Neural crest cell (in vitro differentiated cells): ENCODE measurements at regions not wholly inside any gene's neighbourhood (a gene's known extent, or its start where the extent isn't known, plus 50 kb on each side); places are given as distances from the start of the nearest gene placed in this dataset.

Experiments used
- DNase-seq: peaks from one replicate; pipeline ENCODE4 v3.0.0; 2021; ENCODE audit warnings: low read depth, mixed read lengths, low spot score
- H3K27ac Mint-ChIP-seq: one replicate; pipeline ENCODE4 v1.8.0; 2021; ENCODE audit warnings: mild to moderate bottlenecking, mixed read lengths; ENCODE audit not compliant: unreplicated experiment
- H3K27me3 Mint-ChIP-seq: 2 replicates; pipeline ENCODE4 v1.8.0; 2021; ENCODE audit warnings: low read depth, mild to moderate bottlenecking, mixed read lengths
- H3K36me3 Mint-ChIP-seq: 2 replicates; pipeline ENCODE4 v1.8.0; 2021; ENCODE audit warnings: low read depth, mild to moderate bottlenecking, mixed read lengths
- H3K4me1 Mint-ChIP-seq: 2 replicates; pipeline ENCODE4 v1.8.0; 2021; ENCODE audit warnings: mixed read lengths
- H3K4me3 Mint-ChIP-seq: one replicate; pipeline ENCODE4 v1.8.0; 2021; ENCODE audit warnings: mild to moderate bottlenecking, mixed read lengths
- H3K9me3 Mint-ChIP-seq: 2 replicates; pipeline ENCODE4 v1.8.0; 2021; ENCODE audit warnings: mixed read lengths
- TF ChIP-seq, protein P1 (sequence below): fragments of 200-600 bp; sonication (generic); conservative IDR thresholded peaks from 2 replicates; pipeline ENCODE4 v1.5.0; 2021; ENCODE audit warnings: antibody characterized with exemption, mild to moderate bottlenecking

DNA sequence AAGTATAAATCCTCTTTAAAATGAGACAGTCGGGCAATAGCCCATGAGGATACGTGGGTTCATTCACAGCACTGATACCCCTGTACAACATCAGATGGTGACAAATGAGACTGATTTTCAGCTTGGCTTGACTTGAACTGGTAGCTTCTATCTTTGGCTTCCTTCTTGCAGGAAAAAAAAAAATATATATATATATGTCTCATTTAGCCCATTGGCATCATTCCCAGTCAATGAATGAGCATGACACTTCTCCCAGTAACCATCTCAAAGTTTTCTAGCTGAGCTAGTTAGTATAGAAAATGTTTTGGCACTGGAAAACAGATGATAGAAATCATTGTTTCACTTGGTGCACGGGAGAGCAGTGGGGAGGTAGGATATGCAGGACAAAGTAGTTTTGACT, 222.5 kb upstream of the TAS2R1 start:
- TF ChIP-seq, protein P1, sequence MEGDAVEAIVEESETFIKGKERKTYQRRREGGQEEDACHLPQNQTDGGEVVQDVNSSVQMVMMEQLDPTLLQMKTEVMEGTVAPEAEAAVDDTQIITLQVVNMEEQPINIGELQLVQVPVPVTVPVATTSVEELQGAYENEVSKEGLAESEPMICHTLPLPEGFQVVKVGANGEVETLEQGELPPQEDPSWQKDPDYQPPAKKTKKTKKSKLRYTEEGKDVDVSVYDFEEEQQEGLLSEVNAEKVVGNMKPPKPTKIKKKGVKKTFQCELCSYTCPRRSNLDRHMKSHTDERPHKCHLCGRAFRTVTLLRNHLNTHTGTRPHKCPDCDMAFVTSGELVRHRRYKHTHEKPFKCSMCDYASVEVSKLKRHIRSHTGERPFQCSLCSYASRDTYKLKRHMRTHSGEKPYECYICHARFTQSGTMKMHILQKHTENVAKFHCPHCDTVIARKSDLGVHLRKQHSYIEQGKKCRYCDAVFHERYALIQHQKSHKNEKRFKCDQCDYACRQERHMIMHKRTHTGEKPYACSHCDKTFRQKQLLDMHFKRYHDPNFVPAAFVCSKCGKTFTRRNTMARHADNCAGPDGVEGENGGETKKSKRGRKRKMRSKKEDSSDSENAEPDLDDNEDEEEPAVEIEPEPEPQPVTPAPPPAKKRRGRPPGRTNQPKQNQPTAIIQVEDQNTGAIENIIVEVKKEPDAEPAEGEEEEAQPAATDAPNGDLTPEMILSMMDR: no peak
- H3K4me1 Mint-ChIP-seq: no peaks in the 10 kb centered on the region
- no peaks in the 10 kb centered on the region for H3K36me3 Mint-ChIP-seq
- peaks cover 9% of the 10 kb centered on the region for H3K9me3 Mint-ChIP-seq
- no peak overlapping the region for H3K27ac Mint-ChIP-seq
- H3K27me3 Mint-ChIP-seq: no peaks in the 10 kb centered on the region
- DNase-seq: no peak
- H3K4me3 Mint-ChIP-seq: no peak overlapping the region

DNA sequence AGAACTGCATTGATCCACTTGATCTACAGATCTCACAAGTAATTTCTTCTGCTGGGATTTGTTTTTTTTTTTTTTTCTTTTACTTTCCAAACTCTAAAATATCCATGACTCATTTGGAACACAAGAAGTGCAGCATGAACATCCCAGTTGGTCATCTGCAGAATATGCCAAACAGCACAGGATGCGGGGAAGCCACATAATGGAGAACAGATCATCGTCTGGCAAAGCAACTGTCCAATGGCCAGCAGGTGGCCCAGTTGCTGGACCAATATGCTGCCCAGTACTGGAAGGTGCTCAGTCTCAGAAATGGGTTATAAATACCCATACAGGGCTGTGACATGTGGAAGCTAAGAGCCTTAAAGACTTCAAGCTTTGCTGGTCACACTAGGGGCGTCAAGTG, 221.3 kb upstream of the TAS2R1 start:
- H3K4me1 Mint-ChIP-seq: no peaks in the 10 kb centered on the region
- no peak overlapping the region for H3K4me3 Mint-ChIP-seq
- H3K36me3 Mint-ChIP-seq: no peaks in the 10 kb centered on the region
- peaks cover 7% of the 10 kb centered on the region for H3K9me3 Mint-ChIP-seq
- no peak for DNase-seq
- H3K27me3 Mint-ChIP-seq: no peaks in the 10 kb centered on the region
- TF ChIP-seq, protein P1: peak; percentile 18
- H3K27ac Mint-ChIP-seq: no peak overlapping the region

DNA sequence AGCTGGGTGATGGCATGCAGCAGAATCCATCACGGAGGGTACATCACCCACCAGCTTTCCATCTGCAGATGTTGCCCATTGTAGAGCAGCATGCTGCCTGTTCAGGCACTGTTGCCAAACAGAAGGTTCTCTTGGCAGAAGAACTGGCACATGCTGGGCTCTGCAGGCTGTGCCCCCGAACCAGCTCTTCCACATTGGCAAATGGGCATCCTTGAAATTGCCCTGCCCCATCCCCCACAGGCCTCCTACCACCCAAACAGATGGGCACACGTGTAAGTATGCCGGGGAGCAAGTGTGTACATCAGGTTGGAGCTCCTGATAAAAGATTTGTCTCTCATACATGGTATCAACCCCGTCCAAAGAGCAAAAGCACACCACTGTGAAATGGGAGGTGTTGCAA, 220.3 kb upstream of the TAS2R1 start:
- no peak overlapping the region for H3K27ac Mint-ChIP-seq
- no peaks in the 10 kb centered on the region for H3K27me3 Mint-ChIP-seq
- no peaks in the 10 kb centered on the region for H3K36me3 Mint-ChIP-seq
- H3K4me3 Mint-ChIP-seq: no peak overlapping the region
- no peaks in the 10 kb centered on the region for H3K4me1 Mint-ChIP-seq
- peaks cover 4% of the 10 kb centered on the region for H3K9me3 Mint-ChIP-seq
- DNase-seq: no peak
- TF ChIP-seq, protein P1: no peak

GRCh38 chr5:9847631-9848030, 217.5 kb upstream of the TAS2R1 start:
- DNase-seq: no peak
- Mint-ChIP-seq H3K9me3 (peaks cover 7% of the 10 kb centered on the region), H3K4me3 (no peak overlapping the region), H3K36me3 (no peaks in the 10 kb centered on the region), H3K27ac (no peak overlapping the region), H3K27me3 (peaks cover 5% of the 10 kb centered on the region), H3K4me1 (no peaks in the 10 kb centered on the region)
- TF ChIP-seq, protein P1: no peak

- Mint-ChIP-seq H3K27me3 (peaks cover 13% of the 10 kb centered on the region), H3K4me1 (no peaks in the 10 kb centered on the region), H3K27ac (no peak overlapping the region), H3K4me3 (no peak overlapping the region), H3K9me3 (peaks cover 7% of the 10 kb centered on the region), H3K36me3 (no peaks in the 10 kb centered on the region)
- TF ChIP-seq, protein P1: no peak
- DNase-seq: no peak
Measured at GRCh38 chr5:9845185-9845584, 215.0 kb upstream of the TAS2R1 start.
